ENCODE measurements at regions not wholly inside any gene's neighbourhood (a gene's known extent, or its start where the extent isn't known, plus 50 kb on each side); places are given as distances from the start of the nearest gene placed in this dataset.

GRCh38 chr6:139778688-139779087, 404.2 kb upstream of the CITED2 start:
- DNase-seq, result no peak

GRCh38 chr6:139778106-139778505, 403.7 kb upstream of the CITED2 start:
- DNase-seq, result no peak

GRCh38 chr6:139777202-139777970, 402.9 kb upstream of the CITED2 start:
- DNase-seq, result no peak

- DNase-seq, result no peak
Measured at GRCh38 chr6:139776041-139776440, 401.6 kb upstream of the CITED2 start.

GRCh38 chr6:139768196-139768595, 393.7 kb upstream of the CITED2 start:
- DNase-seq, result no peak

GRCh38 chr6:139766796-139767195, 392.3 kb upstream of the CITED2 start:
- no peak for DNase-seq

- no peak for DNase-seq
Measured at GRCh38 chr6:139765825-139766285, 391.4 kb upstream of the CITED2 start.

GRCh38 chr6:139764498-139764986, 390.1 kb upstream of the CITED2 start:
- DNase-seq, result no peak

GRCh38 chr6:139763468-139764210, 389.2 kb upstream of the CITED2 start:
- DNase-seq, result no peak

GRCh38 chr6:139762587-139763031, 388.2 kb upstream of the CITED2 start:
- DNase-seq, result no peak

- no peak for DNase-seq
Measured at GRCh38 chr6:139760128-139760527, 385.7 kb upstream of the CITED2 start.

GRCh38 chr6:139759086-139759485, 384.6 kb upstream of the CITED2 start:
- no peak for DNase-seq

GRCh38 chr6:139758209-139758611, 383.8 kb upstream of the CITED2 start:
- no peak for DNase-seq

- no peak for DNase-seq
Measured at GRCh38 chr6:139757784-139758183, 383.3 kb upstream of the CITED2 start.

- no peak for DNase-seq
Measured at GRCh38 chr6:139756381-139756780, 381.9 kb upstream of the CITED2 start.

- no peak for DNase-seq
Measured at GRCh38 chr6:139754898-139755775, 380.7 kb upstream of the CITED2 start.

GRCh38 chr6:139753198-139753861, 378.9 kb upstream of the CITED2 start:
- DNase-seq, result no peak

- DNase-seq, result no peak
Measured at GRCh38 chr6:139752086-139752485, 377.6 kb upstream of the CITED2 start.

GRCh38 chr6:139751179-139751578, 376.7 kb upstream of the CITED2 start:
- no peak for DNase-seq

- no peak for DNase-seq
Measured at GRCh38 chr6:139748353-139749146, 374.1 kb upstream of the CITED2 start.

GRCh38 chr6:139747154-139747553, 372.7 kb upstream of the CITED2 start:
- no peak for DNase-seq

- no peak for DNase-seq
Measured at GRCh38 chr6:139744891-139745290, 370.4 kb upstream of the CITED2 start.

Measured in activated CD8-positive, alpha-beta memory T cell treated with anti-CD3 and anti-CD28 coated beads for 24 hours (primary cell).